GM21360 (cell line): ENCODE measurements at regions not wholly inside any gene's neighbourhood (a gene's known extent, or its start where the extent isn't known, plus 50 kb on each side); places are given as distances from the start of the nearest gene placed in this dataset.

Experiments used
- ATAC-seq: cut with Tn5 transposase; IDR thresholded peaks from one replicate; pipeline ENCODE4 v1.9.1; 2021; ENCODE audit warnings: mild to moderate bottlenecking, moderate library complexity; ENCODE audit not compliant: unreplicated experiment

DNA sequence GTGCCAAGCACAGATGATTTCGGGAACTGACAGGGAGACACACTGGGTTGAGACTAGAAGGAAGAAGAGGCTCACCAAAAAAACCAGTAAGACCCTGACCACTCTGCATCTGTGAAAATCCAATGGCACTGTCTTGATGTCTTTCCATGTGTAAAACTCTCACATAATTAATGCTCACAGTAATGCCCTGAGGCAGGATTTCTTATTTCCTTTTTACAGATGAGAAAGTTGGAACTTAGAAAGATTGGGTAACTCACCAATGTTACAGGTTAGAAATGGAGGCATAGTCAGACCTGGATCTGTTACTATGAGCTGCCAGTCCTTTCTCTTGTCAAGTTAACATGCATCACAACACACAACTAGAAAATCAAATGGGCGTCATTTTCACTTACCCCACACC, 151.0 kb upstream of the MCHR2 start:
- ATAC-seq = no peak

DNA sequence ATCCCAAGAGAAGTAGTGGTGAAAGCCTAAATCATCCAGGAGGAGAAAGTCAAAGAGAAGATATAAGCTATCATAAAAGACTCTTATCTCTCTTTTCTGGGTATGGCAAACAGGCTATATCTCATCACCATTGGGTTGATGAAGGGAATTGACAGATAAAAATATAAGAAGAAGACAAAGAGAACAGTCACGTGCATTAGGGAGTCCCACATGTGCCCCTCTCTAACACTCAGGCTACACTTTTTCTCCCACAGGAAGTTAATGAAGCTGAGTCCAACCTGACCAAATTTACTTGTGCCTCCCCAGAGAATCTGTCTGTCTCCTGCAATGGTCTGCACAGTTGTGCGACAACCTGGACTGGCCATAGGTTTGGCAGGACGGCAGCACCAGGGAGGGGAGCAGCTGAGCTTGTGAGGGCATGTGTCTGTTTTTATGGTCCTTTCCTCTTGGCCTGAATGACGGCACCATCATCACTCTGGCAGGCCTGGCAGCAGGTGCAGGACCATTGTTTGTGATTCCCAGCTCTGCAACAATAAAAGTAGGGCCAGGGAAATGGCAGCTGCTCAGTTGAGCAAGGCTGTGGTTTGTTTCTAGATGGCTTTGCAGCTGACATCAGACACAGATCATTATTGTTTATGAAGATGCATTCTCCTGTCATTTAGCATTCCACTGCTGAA, 144.5 kb upstream of the MCHR2 start:
- ATAC-seq = no peak

DNA sequence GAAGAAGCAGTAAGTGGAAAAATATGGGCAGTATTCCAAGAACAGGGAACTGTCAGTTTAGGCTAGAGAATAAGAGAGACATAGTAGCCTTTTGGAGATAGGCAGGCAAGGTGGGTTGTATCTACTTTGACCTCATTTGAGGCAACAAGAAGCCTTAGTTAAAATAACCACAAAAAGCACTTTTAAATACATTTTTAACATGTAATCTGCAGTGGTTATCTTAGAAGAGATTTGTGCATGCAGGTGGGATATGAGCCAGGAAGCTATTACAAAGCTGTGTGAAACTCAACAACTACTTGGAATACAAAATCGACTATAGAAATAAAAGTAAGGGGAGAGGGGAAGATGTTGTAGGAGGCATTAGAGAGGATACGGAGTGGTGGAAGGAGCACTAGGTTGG, 143.7 kb upstream of the MCHR2 start:
- no peak for ATAC-seq

DNA sequence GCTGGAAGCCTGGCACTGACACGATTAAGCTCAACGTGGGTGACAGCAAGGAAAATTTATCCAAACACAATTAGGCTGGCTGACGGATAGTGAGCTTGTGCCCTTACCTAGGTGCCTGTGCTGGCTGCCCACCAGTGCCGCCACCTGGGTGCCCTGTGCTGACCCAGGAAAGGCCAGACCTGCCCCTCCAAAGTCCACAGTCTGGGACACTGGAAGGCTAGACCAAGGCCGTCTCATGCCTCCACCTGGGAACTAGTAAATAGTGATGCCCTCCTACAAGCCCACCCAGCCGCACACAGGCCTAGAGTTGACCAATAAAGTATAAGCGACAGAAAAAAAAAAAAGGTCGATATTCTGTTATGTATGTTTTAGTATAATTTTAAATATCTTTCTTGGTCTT, 142.6 kb upstream of the MCHR2 start:
- ATAC-seq = no peak

DNA sequence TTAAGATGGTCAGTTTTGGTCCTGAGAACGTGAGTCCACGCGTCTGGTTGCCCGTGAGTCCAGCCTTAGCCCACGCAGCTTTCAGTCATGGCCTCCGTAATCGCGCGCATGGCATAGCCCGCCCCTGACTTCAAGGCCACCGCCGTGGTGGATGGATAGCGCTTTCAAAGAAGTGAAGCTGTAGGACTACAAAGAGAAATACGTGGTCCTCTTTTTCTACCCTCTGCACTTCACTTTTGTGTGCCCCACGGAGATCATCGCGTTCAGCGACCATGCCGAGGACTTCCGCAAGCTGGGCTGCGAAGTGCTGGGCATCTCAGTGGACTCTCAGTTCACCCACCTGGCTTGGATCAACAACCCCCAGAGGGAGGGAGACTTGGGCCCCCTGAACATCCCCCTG, 142.0 kb upstream of the MCHR2 start:
- no peak for ATAC-seq

DNA sequence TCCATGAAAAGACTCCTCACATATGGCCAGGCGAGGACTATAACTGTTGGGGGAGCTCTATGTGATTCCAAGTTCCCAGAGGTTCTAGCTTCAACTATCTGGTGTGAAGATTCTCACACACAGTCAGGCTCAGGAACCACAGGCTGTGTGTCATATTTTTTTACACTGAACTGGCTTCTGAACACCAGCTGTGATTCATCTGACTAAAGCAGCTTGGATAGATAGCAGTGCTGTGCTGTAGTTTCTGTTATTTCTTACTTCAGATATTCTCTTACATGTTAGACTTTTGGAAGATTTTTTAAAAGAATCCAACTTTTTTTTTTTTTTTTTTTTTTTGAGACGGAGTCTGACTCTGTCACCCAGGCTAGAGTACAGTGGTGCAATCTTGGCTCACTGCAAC, 140.7 kb upstream of the MCHR2 start:
- ATAC-seq = no peak

DNA sequence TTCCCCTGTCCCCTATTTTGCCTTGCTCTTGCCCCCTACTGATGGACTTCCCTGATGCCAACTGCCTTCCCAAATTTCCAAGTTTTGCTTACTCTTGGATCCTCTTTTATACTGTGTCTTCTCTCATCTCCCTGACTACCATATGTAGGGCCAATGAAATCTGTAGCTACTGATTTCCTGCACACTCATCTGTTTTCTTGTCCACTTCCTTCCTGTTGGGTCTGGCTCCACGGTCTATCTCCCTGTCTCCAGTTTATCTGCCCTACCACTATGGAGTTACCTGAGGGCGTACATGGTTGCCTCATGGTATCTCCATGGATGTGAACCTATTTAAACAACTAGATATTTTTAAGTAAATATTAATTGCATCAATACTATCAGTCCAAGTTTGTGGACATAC, 140.3 kb upstream of the MCHR2 start:
- no peak for ATAC-seq

DNA sequence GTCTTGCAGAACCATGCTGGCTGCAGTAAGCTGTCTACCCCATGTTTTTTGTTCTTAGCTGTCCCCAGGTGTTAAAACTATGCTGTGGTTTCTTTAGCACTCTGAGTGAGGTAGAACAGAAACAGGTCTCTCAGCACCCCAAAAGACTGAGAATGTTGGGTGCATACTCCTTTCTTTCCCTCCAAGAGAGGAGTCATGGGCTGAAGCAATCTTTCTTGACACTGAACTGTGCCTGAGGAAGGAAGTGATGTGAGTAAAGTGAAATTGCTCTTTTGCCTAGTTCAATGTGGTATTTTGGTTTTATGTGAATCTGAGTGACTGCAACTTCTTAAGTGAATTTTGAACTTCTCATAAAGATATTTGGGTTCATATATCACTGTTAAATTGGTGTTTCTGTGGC, 138.0 kb upstream of the MCHR2 start:
- no peak for ATAC-seq

DNA sequence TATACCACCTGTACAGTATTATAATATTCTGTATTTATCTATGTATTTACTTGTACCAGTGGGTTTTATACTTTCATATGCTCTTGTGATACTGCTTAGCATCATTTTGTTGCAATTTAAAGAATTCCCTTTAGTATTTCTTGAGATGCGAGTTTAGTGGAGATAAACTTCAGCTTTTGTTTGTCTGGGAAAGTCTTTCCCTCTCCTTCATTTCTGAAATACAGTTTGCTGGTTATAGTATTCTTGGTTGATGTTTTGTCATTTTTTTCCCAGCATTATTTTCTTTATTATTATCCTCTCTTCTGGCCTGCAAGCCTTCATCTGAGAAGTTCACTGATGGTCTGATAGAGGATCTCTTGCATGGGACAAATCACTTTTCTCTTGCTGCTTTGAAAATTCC, 136.6 kb upstream of the MCHR2 start:
- no peak for ATAC-seq

DNA sequence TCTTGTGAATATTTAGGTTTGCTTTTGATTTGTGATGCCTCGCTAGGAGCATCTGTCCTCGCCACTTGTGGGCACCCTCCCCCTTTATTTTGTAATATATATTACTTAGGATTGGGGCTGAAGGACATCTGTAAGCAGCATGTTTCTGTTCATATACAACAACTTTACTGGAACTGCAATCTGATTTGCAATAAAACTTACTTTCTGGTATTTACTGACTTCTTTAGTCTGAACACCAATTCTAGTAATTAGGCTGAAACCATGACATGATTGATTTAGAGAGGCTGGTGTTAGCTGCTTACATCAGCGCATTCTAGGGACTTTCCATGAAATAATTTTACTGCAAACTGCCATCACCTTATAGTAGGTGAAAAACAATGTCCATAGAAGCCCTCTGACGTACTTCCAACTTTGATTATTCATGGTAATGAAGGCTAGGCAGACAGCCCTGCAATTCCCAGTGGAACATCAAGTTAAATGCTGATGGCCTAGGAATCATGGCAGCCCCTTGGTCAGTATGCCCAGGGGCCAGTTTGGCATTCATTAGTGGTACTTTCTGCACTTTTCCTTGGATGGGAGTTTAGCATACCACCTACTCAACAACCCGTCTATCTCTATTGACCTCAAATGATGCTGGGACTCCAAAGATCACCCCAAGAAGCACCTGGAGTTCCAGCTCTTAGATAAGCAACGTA, 132.9 kb upstream of the MCHR2 start:
- ATAC-seq = no peak

DNA sequence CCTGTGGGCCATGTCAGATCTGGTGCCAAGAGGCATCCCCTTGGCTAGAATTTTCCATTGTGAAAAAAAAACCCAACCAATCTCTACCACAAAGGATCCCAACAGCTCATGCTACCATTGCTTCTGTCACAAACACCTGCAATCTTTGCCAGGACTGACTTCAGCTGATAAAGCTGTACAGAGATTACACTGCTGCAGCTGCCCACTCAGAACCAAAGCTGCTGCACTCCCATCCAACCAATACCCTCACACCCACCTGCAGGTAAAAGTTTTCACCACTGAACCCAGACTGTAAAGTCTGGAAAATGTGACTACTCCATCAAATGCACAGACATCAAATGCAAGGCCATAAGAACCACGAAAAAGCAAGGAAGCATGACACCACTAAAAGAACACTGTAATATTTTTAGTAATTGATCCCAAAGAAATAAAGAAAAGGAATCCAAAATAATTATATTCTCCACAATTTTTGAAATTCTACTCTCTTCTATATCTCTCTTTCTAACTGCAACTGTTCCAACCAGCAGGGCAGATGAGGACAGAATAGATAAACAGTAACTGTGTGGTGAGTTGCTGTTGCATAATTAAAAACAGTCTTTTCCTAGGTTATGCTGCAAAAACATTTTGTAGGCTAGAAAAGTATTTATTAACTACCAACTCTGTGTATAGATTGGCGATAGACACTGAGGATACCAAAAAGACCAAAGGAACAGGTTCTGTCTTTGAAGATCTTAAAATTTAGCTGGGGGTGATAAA, 128.0 kb upstream of the MCHR2 start:
- no peak for ATAC-seq

DNA sequence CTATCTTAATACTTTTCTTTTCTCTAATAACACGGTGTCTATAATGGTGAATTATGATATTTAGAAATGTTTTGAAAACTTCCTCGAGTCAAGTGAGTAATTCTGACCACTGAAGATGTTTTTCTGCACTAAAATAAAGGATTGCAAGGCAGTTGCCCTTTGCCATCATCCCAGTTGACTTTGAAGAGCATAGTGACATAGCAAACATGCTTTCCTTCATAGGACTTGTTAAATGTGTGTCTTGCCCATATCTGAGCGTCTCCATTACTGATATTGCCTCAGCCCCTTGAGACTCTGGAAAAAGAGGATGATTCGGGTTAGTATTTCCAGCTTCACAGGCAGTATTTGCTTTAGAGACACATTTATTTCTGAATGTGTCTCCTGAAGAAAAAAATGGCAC, 125.2 kb upstream of the MCHR2 start:
- ATAC-seq = no peak

DNA sequence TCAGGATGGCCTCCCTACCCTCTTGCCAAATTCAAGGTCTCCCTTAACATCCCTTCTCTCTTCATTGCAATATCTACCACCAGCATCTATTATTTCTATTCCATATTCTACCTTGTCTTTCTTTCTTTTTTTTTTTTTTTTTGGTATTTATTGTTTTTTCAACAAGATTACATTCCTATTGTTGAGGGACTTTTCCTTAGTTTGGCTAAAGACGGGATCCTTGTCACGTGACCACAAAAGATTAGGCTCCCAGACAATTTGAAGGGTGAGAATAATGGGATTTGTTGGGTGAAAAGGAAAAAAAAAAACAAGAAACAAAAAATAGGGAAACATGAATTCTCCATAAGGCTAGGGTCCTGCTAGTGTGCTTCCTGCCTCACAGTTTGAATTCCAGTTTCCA, 124.3 kb upstream of the MCHR2 start:
- ATAC-seq = no peak

DNA sequence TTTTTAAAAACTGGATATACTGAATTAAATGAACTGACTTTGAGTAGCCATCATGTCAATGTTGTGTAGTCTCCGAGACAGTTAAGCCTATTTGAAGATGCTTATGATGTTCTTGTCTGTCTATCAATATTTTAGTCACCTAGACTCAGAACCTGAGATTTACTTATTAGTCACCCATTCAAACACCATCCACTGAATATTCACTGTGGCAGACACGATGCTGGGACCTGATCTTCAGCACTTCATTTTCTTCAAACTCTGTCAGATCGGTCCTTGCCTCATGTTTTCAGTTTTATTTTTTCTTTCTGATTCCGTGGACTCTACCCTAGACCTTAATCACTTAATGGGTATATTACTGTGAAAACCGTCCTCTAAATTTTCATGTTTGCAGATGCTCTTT, 123.7 kb upstream of the MCHR2 start:
- no peak for ATAC-seq

DNA sequence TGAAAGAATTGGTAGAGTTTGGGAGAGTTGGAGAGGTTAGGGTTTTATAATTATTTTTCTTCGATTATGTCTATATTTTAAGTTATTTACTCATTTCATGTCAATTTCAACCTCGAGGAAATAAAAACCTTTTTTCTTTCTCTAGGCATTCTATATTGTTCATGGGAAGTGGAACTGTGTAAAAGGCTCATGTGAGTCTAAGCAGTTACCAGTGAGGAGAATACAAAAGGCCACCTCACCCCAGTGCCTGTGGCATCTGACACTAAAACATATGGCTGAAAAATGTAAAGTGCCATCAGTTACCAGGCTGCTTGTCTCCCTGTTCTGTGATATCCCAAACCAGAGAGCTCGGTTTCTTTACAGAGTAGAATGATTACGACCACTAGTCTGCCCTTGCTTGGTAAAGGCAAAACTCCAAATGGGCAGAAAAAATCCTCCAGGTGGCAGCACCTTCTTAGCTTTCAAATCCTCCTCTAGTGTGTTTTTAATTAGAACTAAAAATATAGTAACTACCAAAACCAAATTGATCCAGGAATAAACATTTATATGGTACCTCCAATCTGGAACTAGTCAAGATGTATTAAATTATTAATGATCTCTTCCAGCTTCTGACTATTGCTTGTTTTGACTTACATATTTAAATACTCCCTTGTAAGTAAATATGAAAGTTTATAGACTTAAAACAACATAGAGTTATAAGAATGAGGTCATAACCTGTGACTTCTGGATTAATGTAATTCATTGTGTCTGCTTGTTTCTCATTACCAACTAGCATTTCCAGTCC, 122.6 kb upstream of the MCHR2 start:
- ATAC-seq = peak; percentile 79

DNA sequence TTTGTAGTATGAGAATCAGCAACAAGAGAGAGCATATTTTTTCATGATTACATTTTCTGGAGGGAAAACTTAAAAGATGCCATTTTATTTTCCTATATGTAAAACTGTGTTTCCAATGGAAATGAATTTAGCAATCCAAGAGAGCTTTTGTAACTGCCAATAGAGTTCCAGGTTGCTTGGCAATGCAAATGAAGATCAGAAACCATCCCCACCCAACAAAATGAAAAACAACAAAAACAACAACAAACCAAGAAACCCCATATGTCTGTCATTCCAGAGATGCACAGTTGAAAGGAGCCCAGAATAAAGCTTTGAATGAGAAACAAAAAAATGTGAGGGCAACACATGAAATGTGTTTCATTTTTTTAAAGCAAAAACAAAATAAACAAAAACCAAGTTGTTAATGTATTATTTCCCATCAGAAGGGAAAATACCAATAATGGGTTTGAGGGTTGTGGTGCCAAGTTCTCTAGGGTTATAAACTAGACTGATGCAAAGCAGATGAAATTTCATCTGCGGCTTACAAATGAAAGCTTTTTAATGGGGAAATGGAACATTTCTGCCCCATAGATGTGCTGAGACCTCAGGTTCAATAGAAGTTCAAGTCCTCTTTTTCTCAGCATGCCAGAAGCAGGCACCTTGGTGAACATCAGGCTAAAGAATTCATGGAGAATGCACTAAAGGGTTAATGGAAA, 121.5 kb upstream of the MCHR2 start:
- no peak for ATAC-seq

DNA sequence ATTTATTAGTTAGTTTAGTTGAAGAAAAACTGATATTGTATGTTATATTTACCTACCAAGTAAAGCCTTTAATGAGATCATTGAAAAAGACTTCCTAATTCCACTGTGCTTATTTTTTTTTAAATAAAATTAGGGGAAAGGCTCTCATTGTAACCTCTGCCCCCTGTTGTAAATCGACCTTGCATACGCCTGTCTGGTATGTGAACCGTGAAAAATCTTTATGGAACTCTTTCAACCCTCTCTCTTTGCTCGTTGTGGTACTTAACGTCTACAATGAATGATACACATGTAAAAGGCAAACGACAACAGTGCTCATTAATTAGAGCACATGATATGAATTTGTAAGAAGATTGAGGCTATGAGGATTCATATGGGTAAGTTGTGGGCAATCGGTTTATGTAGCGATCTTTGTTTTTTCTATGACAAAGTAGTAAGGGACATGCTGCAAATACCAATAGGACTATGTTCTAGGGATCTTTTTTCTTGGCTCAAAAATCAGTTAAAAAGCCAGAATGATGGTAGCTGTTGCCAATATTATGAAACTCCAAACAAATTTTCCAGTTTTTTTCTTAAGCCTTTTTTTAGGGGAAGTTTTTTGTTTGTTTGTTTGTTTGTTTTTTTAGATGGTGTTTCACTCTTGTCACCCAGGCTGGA, 119.0 kb upstream of the MCHR2 start:
- ATAC-seq = no peak

DNA sequence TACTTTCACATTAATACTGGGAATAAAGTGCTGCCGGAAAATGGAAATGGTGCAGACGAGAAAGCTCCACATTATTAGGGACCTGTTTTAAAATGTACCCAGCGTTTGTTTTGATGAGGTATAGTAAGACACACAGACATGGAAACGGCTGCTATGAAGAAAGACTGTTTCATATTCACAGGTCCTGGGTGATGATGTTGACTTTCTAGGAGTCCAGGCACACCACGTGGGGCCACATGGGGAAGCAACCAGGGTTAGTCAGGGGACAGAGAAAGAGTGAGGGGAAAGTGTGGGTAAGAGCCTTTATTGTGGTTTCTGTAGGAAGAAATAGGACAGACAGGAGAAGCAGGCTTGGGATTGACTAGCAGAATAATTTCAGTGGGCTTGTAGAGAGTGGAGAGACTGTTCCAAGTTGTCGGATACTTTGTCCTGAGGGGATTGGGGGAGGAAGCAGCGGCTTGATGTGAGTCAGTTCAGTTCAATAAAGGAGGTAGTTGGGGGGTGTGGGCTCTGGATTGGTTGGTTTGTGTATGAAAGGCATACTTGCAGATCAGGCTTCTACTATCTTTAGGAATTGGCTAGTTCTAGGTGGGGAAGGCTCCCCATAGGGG, 112.0 kb upstream of the MCHR2 start:
- no peak for ATAC-seq

DNA sequence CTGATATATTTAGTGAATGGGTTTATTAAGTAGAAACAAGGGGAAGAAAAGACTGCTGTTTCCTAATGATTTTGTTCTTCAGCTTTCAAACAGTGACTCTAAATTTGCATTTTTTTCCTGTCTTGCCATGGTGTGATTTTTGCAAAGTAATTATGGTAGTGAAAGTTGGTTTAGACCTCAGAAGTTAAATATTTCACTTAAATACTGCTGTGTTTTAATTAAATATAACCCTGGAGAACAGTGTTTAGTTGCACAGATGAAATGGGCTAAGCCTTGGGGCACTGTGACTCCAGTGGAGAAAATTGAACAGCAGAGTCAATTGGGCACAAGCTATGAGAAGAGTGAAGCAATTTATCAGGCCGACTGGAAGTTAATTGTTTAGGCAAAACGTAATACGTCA, 111.1 kb upstream of the MCHR2 start:
- no peak for ATAC-seq

DNA sequence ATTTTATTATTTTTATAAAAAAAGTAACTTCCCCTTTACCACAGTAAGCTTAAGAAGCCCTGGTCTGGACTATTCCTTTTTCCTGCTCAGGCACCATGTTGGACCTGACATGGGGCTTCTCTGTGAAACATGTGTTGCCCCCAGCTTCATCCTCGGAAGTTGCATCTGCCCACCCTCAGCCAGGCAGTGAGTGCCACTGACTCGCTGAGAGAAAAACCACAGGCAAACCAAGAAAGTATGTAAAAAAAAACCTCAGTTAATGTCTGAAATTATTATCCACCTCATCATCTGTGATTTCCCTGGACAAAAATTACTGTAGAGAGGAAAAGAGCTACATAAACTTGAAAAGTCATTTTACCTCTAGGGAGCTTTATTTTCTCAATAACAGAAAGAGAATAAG, 109.9 kb upstream of the MCHR2 start:
- ATAC-seq = no peak
